PC-3 (cell line): ENCODE measurements at regions not wholly inside any gene's neighbourhood (a gene's known extent, or its start where the extent isn't known, plus 50 kb on each side); places are given as distances from the start of the nearest gene placed in this dataset.

ENCODE experiments used
- CTCF ChIP-seq: fragments of 300-600 bp; sonication (generic); conservative IDR thresholded peaks from 2 replicates; pipeline ENCODE4 v1.5.1; 2017; ENCODE audit warnings: antibody characterized with exemption, low read depth, mild to moderate bottlenecking, low read length
- EZH2phosphoT487 ChIP-seq: fragments of 300-600 bp; sonication (generic); IDR thresholded peaks from 2 replicates; pipeline ENCODE4 v1.6.1; 2018; ENCODE audit warnings: mild to moderate bottlenecking, antibody characterized with exemption, low read length, borderline replicate concordance

- no peak for TF ChIP-seq CTCF
- no peak for TF ChIP-seq EZH2phosphoT487
Measured at GRCh38 chr10:58087896-58088295, 179.8 kb downstream of the IPMK start.
